ENCODE measurements at regions not wholly inside any gene's neighbourhood (a gene's known extent, or its start where the extent isn't known, plus 50 kb on each side); places are given as distances from the start of the nearest gene placed in this dataset.

- TF ChIP-seq POLR2A (IDR thresholded peaks at IDR 0.05) (no peak), CTCF (IDR thresholded peaks at IDR 0.05) (no peak)
These were observed 2133.6 kb upstream of the DEFB115 start for GRCh38 chr20:29123861-29124260.

Data from esophagus squamous epithelium (tissue), 4 donors.